PC-9 (cell line): ENCODE measurements at regions not wholly inside any gene's neighbourhood (a gene's known extent, or its start where the extent isn't known, plus 50 kb on each side); places are given as distances from the start of the nearest gene placed in this dataset.
"Not testable (repeated sequence)": the region's sequence is repeated elsewhere in the genome, so short reads cannot be mapped to it uniquely, and the experiment has no call there.

Experiments
- BruUV-seq: library from RNA; stranded (reverse); fragments of 400-500 nt; replicated peaks from 2 replicates; lab custom pipeline; 2021; lab: Mats Ljungman, UMichigan
- CTCF ChIA-PET: fragments of 300-600 bp; sonication (Branson Sonifier 250); formaldehyde crosslinking; loops from one replicate; lab custom pipeline; 2022; ENCODE audit warnings: antibody characterized with exemption; lab: Charles Lee
- POLR2A ChIA-PET: fragments of 300-600 bp; sonication (Branson Sonifier 250); formaldehyde crosslinking; loops from one replicate; lab custom pipeline; 2022; ENCODE audit warnings: antibody characterized with exemption; ENCODE audit not compliant: unreplicated experiment; lab: Charles Lee
- DNase-seq, 2 experiments: peaks; one replicate each; pipeline versions ENCODE4 v3.0.0 to v3.0.0-alpha.2; 2015 to 2022; ENCODE audit warnings: mixed read lengths in 1 of 2
- H2AFZ ChIP-seq: fragments of 200-600 bp; sonication (generic); 2 replicates; pipeline ENCODE4 v1.8.1; 2017; ENCODE audit warnings: antibody characterized with exemption
- H3F3A ChIP-seq: fragments of 200-600 bp; sonication (generic); 2 replicates; pipeline ENCODE4 v1.8.1; 2017; ENCODE audit warnings: antibody characterized with exemption, mild to moderate bottlenecking, low read depth; ENCODE audit not compliant: insufficient read depth
- H3K27ac ChIP-seq: fragments of 200-600 bp; sonication (generic); 2 replicates; pipeline ENCODE4 v1.6.1; 2016; ENCODE audit warnings: mixed run types
- H3K27me3 ChIP-seq: fragments of 200-600 bp; sonication (generic); 2 replicates; pipeline ENCODE4 v1.6.1; 2016; ENCODE audit warnings: low read depth, mixed run types; ENCODE audit not compliant: insufficient read depth
- H3K36me3 ChIP-seq: fragments of 200-600 bp; sonication (generic); 2 replicates; pipeline ENCODE4 v1.6.1; 2016; ENCODE audit warnings: low read depth, mixed run types
- H3K4me1 ChIP-seq: fragments of 200-600 bp; sonication (generic); replicated peaks from 2 replicates; pipeline ENCODE4 v1.6.1; 2016; ENCODE audit warnings: mixed run types; ENCODE audit not compliant: insufficient read depth
- H3K4me2 ChIP-seq: fragments of 200-600 bp; sonication (generic); 2 replicates; pipeline ENCODE4 v1.6.1; 2017; ENCODE audit warnings: mixed run types
- H3K4me3 ChIP-seq: fragments of 200-600 bp; sonication (generic); 2 replicates; pipeline ENCODE4 v1.6.1; 2016; ENCODE audit warnings: mixed run types
- H3K79me2 ChIP-seq: fragments of 200-600 bp; sonication (generic); 2 replicates; pipeline ENCODE4 v1.6.1; 2017; ENCODE audit warnings: low read depth, mixed run types
- H3K9me2 ChIP-seq: fragments of 200-600 bp; sonication (generic); 2 replicates; pipeline ENCODE4 v1.8.1; 2017; ENCODE audit warnings: mild to moderate bottlenecking; ENCODE audit not compliant: insufficient read depth
- H3K9me3 ChIP-seq: fragments of 200-600 bp; sonication (generic); 2 replicates; pipeline ENCODE4 v1.8.1; 2016; ENCODE audit warnings: low read depth; ENCODE audit not compliant: insufficient read depth
- H4K20me1 ChIP-seq: fragments of 200-600 bp; sonication (generic); 2 replicates; pipeline ENCODE4 v1.8.1; 2017; ENCODE audit not compliant: insufficient read depth
- EZH2 ChIP-seq: fragments of 200-600 bp; sonication (generic); IDR thresholded peaks from 2 replicates; pipeline ENCODE4 v1.8.0; 2017; ENCODE audit warnings: antibody characterized with exemption, low read depth
- intact Hi-C: fragments of 100-400 bp; cut with micrococcal nuclease; formaldehyde crosslinking; loops from one replicate; pipeline ENCODE4 v1.10.0; 2022; ENCODE audit not compliant: unreplicated experiment
- TF ChIP-seq, protein P1 (sequence below): fragments of 200-600 bp; sonication (generic); conservative IDR thresholded peaks from 2 replicates; pipeline ENCODE4 v1.6.1; 2017; ENCODE audit warnings: mixed run types, antibody characterized with exemption, mild to moderate bottlenecking, moderate library complexity

DNA sequence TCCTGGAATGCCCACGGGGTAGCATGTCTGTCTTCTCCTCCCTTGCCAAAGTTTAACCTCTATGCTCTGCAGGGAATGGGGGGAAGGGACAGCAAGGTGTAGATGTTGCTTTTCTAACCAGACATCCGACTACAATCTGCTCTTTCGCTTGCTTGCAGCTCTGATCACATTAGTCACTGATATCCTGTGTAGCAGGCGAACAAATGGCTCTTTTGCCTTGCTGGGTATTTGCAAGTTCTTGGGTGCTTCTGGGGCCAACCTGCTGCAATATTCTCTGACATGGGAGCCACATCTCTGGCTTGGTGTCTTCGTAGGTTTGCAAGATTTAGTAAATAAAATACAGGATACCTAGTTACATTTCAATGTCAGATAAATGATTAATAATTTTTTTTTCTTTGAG is 190.0 kb downstream of the ASB1 start:
- no peaks in the 10 kb centered on the region for H3K4me1 ChIP-seq
- ChIA-PET POLR2A (no interaction called here), CTCF (no interaction called here)
- H3K79me2 ChIP-seq: no peaks in the 10 kb centered on the region
- H4K20me1 ChIP-seq: no peaks in the 10 kb centered on the region
- no peak overlapping the region for H2AFZ ChIP-seq
- H3K27me3 ChIP-seq: peaks cover 37% of the 10 kb centered on the region; the same call in 1 of the 2 replicates
- H3F3A ChIP-seq: no peaks in the 10 kb centered on the region
- H3K27ac ChIP-seq: no peak overlapping the region
- H3K9me2 ChIP-seq: 0 out of 2 replicates have a peak, but pooled peaks cover 3% of the 10 kb centered on the region
- H3K4me2 ChIP-seq: no peak overlapping the region
- no peaks in the 10 kb centered on the region for H3K36me3 ChIP-seq
- DNase-seq: no peak
- BruUV-seq: no TSS peak
- intact Hi-C loops: no loop called here
- no peaks in the 10 kb centered on the region for H3K9me3 ChIP-seq
- TF ChIP-seq EZH2: no peak
- TF ChIP-seq, protein P1, sequence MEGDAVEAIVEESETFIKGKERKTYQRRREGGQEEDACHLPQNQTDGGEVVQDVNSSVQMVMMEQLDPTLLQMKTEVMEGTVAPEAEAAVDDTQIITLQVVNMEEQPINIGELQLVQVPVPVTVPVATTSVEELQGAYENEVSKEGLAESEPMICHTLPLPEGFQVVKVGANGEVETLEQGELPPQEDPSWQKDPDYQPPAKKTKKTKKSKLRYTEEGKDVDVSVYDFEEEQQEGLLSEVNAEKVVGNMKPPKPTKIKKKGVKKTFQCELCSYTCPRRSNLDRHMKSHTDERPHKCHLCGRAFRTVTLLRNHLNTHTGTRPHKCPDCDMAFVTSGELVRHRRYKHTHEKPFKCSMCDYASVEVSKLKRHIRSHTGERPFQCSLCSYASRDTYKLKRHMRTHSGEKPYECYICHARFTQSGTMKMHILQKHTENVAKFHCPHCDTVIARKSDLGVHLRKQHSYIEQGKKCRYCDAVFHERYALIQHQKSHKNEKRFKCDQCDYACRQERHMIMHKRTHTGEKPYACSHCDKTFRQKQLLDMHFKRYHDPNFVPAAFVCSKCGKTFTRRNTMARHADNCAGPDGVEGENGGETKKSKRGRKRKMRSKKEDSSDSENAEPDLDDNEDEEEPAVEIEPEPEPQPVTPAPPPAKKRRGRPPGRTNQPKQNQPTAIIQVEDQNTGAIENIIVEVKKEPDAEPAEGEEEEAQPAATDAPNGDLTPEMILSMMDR: no peak
- no peak overlapping the region for H3K4me3 ChIP-seq

DNA sequence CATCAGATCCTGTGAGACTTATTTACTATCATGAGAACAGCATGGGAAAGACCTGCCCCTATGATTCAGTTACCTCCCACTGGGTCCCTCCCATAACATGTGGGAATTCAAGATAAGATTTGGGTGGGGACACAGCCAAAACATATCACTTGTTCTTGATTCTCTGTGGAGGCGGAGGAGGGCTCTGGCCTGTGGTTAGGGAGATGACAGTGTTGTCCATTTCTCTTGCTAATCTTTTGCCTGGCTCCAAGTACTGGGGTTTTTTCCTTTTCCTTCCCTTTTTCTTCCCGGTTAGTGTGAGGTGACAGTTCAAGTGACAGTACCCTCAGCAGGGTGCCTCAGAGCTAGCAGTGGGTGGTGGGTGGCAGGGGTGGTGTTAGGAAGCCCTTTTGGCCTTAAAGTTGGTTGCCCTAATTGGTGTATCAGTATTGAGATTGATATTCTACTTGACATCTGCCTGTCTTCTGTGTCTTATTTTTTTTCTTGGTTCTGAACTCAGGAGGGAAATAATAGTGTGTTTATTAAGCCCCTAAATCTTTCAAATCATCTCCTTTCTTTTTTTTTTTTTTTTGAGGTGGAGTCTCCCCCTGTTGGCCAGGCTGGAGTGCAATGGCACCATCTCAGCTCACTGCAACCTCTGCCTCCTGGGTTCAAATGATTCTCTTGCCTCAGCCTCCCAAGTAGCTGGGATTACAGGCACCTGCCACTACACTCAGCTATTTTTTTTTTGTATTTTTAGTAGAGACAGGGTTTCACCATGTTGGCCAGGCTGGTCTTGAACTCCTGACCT is 192.0 kb downstream of the ASB1 start:
- BruUV-seq, CTCF ChIA-PET, POLR2A ChIA-PET, H3F3A ChIP-seq, H2AFZ ChIP-seq, H3K4me2 ChIP-seq, H3K4me3 ChIP-seq, intact Hi-C loops, H3K4me1 ChIP-seq, H3K36me3 ChIP-seq, H3K79me2 ChIP-seq, H3K27ac ChIP-seq, DNase-seq, H3K9me3 ChIP-seq, H3K9me2 ChIP-seq, H4K20me1 ChIP-seq: not testable (repeated sequence)
- H3K27me3 ChIP-seq: peaks cover 38% of the 10 kb centered on the region; the same call in 1 of the 2 replicates

DNA sequence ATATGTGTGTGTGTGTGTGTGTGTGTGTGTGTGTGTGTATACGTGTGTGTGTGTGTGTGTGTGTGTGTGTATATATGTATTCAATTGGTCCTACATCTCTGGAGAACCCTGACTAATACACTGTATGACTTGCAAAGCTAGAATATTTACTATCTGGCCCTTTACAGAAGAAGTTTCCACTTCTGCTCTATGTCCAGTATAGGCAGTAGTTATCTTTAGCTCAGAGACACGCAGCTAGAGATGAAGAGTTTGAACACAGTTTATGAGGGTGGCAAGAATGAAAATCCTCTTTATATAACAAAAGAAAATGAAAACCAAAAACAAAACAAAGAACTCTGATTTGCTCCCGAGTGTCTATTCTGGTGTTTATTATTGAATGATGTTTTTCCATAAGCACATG is 201.2 kb downstream of the ASB1 start:
- H3K9me2 ChIP-seq: no peaks in the 10 kb centered on the region
- intact Hi-C loops: no loop called here
- ChIA-PET POLR2A (no interaction called here), CTCF (no interaction called here)
- H3K36me3 ChIP-seq: no peaks in the 10 kb centered on the region
- DNase-seq: no peak
- BruUV-seq: no TSS peak
- no peaks in the 10 kb centered on the region for H3F3A ChIP-seq
- TF ChIP-seq, protein P1: no peak
- no peak for TF ChIP-seq EZH2
- no peaks in the 10 kb centered on the region for H3K79me2 ChIP-seq
- H3K4me3 ChIP-seq: no peak overlapping the region
- H3K27me3 ChIP-seq: peaks cover 48% of the 10 kb centered on the region
- H3K4me1 ChIP-seq: no peaks in the 10 kb centered on the region
- H3K9me3 ChIP-seq: no peaks in the 10 kb centered on the region
- no peak overlapping the region for H3K4me2 ChIP-seq
- H2AFZ ChIP-seq: no peak overlapping the region
- H3K27ac ChIP-seq: no peak overlapping the region
- H4K20me1 ChIP-seq: no peaks in the 10 kb centered on the region

DNA sequence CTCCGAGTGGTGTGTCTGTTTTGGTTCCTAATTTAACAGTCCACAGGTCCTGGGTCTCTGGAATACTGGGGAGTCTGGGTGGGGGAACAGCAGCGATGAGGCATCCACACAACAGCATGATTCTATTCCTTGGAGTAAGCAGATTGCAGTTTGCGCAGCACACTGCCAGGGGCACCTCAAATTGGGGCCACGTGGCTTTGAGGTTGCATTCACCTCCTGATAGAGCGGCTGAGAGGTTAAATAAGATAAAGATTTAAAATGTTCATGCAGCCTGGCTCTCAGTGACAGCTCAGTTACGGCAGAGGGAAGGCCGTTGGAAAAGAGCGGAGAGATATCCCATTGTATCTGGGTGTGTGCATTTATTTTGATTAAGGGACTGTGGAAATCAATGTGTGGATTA is 202.3 kb downstream of the ASB1 start:
- Histone ChIP-seq H3K4me2 (no peak overlapping the region), H3K27ac (no peak overlapping the region), H4K20me1 (no peaks in the 10 kb centered on the region), H3K4me3 (no peak overlapping the region), H3K79me2 (no peaks in the 10 kb centered on the region), H3K4me1 (no peaks in the 10 kb centered on the region), H3K9me2 (no peaks in the 10 kb centered on the region), H3K36me3 (no peaks in the 10 kb centered on the region), H3K27me3 (peaks cover 59% of the 10 kb centered on the region), H3F3A (no peaks in the 10 kb centered on the region), H2AFZ (no peak overlapping the region), H3K9me3 (no peaks in the 10 kb centered on the region)
- no TSS peak for BruUV-seq
- intact Hi-C loops: no loop called here
- TF ChIP-seq, protein P1: no peak
- TF ChIP-seq EZH2: no peak
- ChIA-PET CTCF (no interaction called here), POLR2A (no interaction called here)
- DNase-seq: no peak
